ENCODE measurements at regions not wholly inside any gene's neighbourhood (a gene's known extent, or its start where the extent isn't known, plus 50 kb on each side); places are given as distances from the start of the nearest gene placed in this dataset.

DNA sequence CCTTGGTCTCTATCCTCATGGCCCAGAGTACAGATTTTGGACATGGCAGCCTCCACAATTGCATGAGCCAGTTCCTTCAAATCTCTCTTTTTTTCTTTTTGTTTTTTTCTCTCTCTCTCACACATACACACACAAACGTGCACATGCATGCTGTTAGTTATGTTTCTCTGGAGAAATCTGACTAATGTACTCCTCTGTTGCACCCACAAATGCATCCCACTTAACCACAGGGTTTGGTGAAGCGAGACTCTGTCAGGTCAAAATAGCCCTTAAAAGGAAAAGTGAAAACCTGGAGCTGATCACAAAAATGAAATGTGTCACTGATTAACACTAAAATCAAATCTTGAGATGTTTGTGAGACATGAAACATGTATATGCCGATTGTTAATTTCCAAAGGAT lies 374.6 kb upstream of the ARGLU1 start:
- Histone ChIP-seq H2AFZ (ENCODE audit: low read depth, low read length) (no peak overlapping the region), H3K4me3 (ENCODE audit: insufficient read depth, low read depth, low read length) (no peak overlapping the region), H3K9ac (ENCODE audit: low read length) (no peak overlapping the region), H3K4me1 (ENCODE audit: insufficient read depth, low read length) (peaks cover 7% of the 10 kb centered on the region), H3K27me3 (ENCODE audit: insufficient read depth, low read length) (no peaks in the 10 kb centered on the region), H4K20me1 (ENCODE audit: insufficient read depth, low read length) (no peaks in the 10 kb centered on the region), H3K27ac (ENCODE audit: low read depth, low read length) (no peak overlapping the region), H3K4me2 (ENCODE audit: low read length) (no peak overlapping the region), H3K36me3 (ENCODE audit: insufficient read depth, low read length) (no peaks in the 10 kb centered on the region), H3K9me3 (ENCODE audit: insufficient read depth, low read depth, low read length) (no peaks in the 10 kb centered on the region), H3K79me2 (ENCODE audit: insufficient read depth, low read length) (no peaks in the 10 kb centered on the region)
- H3K27me3 Mint-ChIP-seq (ENCODE audit: low read depth, unreplicated experiment) = peaks cover 7% of the 10 kb centered on the region
- no peaks in the 10 kb centered on the region for H3K36me3 Mint-ChIP-seq (ENCODE audit: low read depth, unreplicated experiment)
- H3K4me3 Mint-ChIP-seq (ENCODE audit: unreplicated experiment) = no peak overlapping the region
- no peak for DNase-seq (ENCODE audit: low read depth)
- no peak overlapping the region for H3K27ac Mint-ChIP-seq (ENCODE audit: unreplicated experiment)
- no peaks in the 10 kb centered on the region for H3K4me1 Mint-ChIP-seq (ENCODE audit: low read depth, unreplicated experiment)
- TF ChIP-seq, protein P1, sequence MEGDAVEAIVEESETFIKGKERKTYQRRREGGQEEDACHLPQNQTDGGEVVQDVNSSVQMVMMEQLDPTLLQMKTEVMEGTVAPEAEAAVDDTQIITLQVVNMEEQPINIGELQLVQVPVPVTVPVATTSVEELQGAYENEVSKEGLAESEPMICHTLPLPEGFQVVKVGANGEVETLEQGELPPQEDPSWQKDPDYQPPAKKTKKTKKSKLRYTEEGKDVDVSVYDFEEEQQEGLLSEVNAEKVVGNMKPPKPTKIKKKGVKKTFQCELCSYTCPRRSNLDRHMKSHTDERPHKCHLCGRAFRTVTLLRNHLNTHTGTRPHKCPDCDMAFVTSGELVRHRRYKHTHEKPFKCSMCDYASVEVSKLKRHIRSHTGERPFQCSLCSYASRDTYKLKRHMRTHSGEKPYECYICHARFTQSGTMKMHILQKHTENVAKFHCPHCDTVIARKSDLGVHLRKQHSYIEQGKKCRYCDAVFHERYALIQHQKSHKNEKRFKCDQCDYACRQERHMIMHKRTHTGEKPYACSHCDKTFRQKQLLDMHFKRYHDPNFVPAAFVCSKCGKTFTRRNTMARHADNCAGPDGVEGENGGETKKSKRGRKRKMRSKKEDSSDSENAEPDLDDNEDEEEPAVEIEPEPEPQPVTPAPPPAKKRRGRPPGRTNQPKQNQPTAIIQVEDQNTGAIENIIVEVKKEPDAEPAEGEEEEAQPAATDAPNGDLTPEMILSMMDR (IDR thresholded peaks at IDR 0.05; ENCODE audit: insufficient read depth, low read depth, low read length) = no peak
- no peak for TF ChIP-seq EZH2 (IDR thresholded peaks at IDR 0.05; ENCODE audit: insufficient read depth, low read length)
- no peaks in the 10 kb centered on the region for H3K9me3 Mint-ChIP-seq (ENCODE audit: unreplicated experiment)
- FAIRE-seq = no peak

DNA sequence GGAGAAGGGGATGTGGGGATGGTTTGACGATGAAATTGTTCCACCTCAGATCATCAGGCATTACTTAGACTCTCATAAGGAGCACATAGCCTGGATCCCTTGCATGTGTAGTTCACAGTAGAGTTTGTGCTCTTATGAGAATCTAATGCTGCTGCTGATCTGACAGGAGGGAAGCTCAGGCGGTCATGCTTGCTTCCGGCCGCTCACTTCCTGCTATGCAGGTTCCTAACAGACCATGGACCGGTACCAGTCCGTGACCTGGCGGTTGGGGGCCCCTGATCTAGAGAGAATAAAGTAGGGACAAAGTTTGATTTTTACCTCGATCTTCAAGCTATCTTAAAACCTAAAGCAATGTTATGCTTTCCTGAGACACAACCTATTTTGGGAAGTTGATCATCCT lies 373.8 kb upstream of the ARGLU1 start:
- no peak overlapping the region for H3K9ac ChIP-seq (ENCODE audit: low read length)
- no peaks in the 10 kb centered on the region for H4K20me1 ChIP-seq (ENCODE audit: insufficient read depth, low read length)
- H3K79me2 ChIP-seq (ENCODE audit: insufficient read depth, low read length) = no peaks in the 10 kb centered on the region
- H3K4me3 Mint-ChIP-seq (ENCODE audit: unreplicated experiment) = no peak overlapping the region
- peaks cover 7% of the 10 kb centered on the region for H3K4me1 ChIP-seq (ENCODE audit: insufficient read depth, low read length)
- no peaks in the 10 kb centered on the region for H3K36me3 ChIP-seq (ENCODE audit: insufficient read depth, low read length)
- no peak overlapping the region for H3K27ac Mint-ChIP-seq (ENCODE audit: unreplicated experiment)
- no peaks in the 10 kb centered on the region for H3K36me3 Mint-ChIP-seq (ENCODE audit: low read depth, unreplicated experiment)
- DNase-seq (ENCODE audit: low read depth) (no peak), FAIRE-seq (no peak)
- H3K27me3 ChIP-seq (ENCODE audit: insufficient read depth, low read length) = no peaks in the 10 kb centered on the region
- H3K9me3 Mint-ChIP-seq (ENCODE audit: unreplicated experiment) = no peaks in the 10 kb centered on the region
- no peaks in the 10 kb centered on the region for H3K9me3 ChIP-seq (ENCODE audit: insufficient read depth, low read depth, low read length)
- no peak overlapping the region for H3K4me2 ChIP-seq (ENCODE audit: low read length)
- H3K4me1 Mint-ChIP-seq (ENCODE audit: low read depth, unreplicated experiment) = no peaks in the 10 kb centered on the region
- no peak overlapping the region for H3K27ac ChIP-seq (ENCODE audit: low read depth, low read length)
- no peak overlapping the region for H2AFZ ChIP-seq (ENCODE audit: low read depth, low read length)
- H3K4me3 ChIP-seq (ENCODE audit: insufficient read depth, low read depth, low read length) = no peak overlapping the region
- H3K27me3 Mint-ChIP-seq (ENCODE audit: low read depth, unreplicated experiment) = peaks cover under 1% of the 10 kb centered on the region
- no peak for TF ChIP-seq EZH2 (IDR thresholded peaks at IDR 0.05; ENCODE audit: insufficient read depth, low read length)
- TF ChIP-seq, protein P1 (IDR thresholded peaks at IDR 0.05; ENCODE audit: insufficient read depth, low read depth, low read length) = no peak

DNA sequence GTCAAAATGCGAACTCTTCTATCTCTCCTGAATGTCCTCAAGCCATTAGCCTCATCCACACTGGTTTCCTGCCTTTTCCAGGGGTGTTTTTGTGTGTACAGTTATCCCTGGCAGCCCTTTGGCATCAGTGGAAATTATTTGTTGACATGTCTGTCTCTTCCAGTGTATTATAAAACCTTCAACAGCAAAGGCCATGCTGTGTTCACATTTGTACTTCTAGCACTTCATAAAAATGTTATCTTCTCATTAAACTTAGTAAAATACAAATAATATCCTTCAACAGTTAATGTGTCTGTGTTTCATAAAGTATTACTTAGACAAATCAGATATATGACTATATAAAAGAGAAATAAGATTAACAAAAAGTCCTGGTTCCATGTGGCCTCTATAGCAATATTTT lies 359.5 kb upstream of the ARGLU1 start:
- Histone ChIP-seq H3K36me3 (ENCODE audit: insufficient read depth, low read length) (no peaks in the 10 kb centered on the region), H4K20me1 (ENCODE audit: insufficient read depth, low read length) (no peaks in the 10 kb centered on the region), H2AFZ (ENCODE audit: low read depth, low read length) (no peak overlapping the region), H3K27ac (ENCODE audit: low read depth, low read length) (no peak overlapping the region), H3K27me3 (ENCODE audit: insufficient read depth, low read length) (no peaks in the 10 kb centered on the region), H3K9ac (ENCODE audit: low read length) (no peak overlapping the region), H3K79me2 (ENCODE audit: insufficient read depth, low read length) (no peaks in the 10 kb centered on the region), H3K4me3 (ENCODE audit: insufficient read depth, low read depth, low read length) (no peak overlapping the region), H3K9me3 (ENCODE audit: insufficient read depth, low read depth, low read length) (no peaks in the 10 kb centered on the region), H3K4me2 (ENCODE audit: low read length) (no peak overlapping the region), H3K4me1 (ENCODE audit: insufficient read depth, low read length) (no peaks in the 10 kb centered on the region)
- FAIRE-seq (no peak), DNase-seq (ENCODE audit: low read depth) (no peak)
- H3K27ac Mint-ChIP-seq (ENCODE audit: unreplicated experiment) = no peak overlapping the region
- no peak overlapping the region for H3K4me3 Mint-ChIP-seq (ENCODE audit: unreplicated experiment)
- no peaks in the 10 kb centered on the region for H3K27me3 Mint-ChIP-seq (ENCODE audit: low read depth, unreplicated experiment)
- H3K9me3 Mint-ChIP-seq (ENCODE audit: unreplicated experiment) = no peaks in the 10 kb centered on the region
- TF ChIP-seq EZH2 (IDR thresholded peaks at IDR 0.05; ENCODE audit: insufficient read depth, low read length) = no peak
- TF ChIP-seq, protein P1 (IDR thresholded peaks at IDR 0.05; ENCODE audit: insufficient read depth, low read depth, low read length) = no peak
- H3K4me1 Mint-ChIP-seq (ENCODE audit: low read depth, unreplicated experiment) = no peaks in the 10 kb centered on the region
- H3K36me3 Mint-ChIP-seq (ENCODE audit: low read depth, unreplicated experiment) = no peaks in the 10 kb centered on the region

Data from astrocyte (in vitro differentiated cells and primary cell).